ENCODE measurements at regions not wholly inside any gene's neighbourhood (a gene's known extent, or its start where the extent isn't known, plus 50 kb on each side); places are given as distances from the start of the nearest gene placed in this dataset.

- Histone ChIP-seq H3K4me1 (ENCODE audit: control insufficient read depth in 2 of 2, insufficient read depth in 2 of 2, low read length in 2 of 2) (peaks cover 8 to 9% of the 10 kb centered on the region in 2 donors), H3K4me2 (replicated peaks; ENCODE audit: low read depth, low read length, poor library complexity, severe bottlenecking) (no peak overlapping the region), H3K9ac (ENCODE audit: low read length) (no peak overlapping the region), H3K4me3 (ENCODE audit: control extremely low read depth in 1 of 5, extremely low read depth in 1 of 5, insufficient read depth in 1 of 5, low read depth in 2 of 5, low read length in 4 of 5) (no peak overlapping the region), H4K20me1 (ENCODE audit: control insufficient read depth, insufficient read depth, low read length, poor library complexity, severe bottlenecking) (no peaks in the 10 kb centered on the region), H3K79me2 (ENCODE audit: control insufficient read depth, insufficient read depth, low read length) (no peaks in the 10 kb centered on the region), H3K9me3 (ENCODE audit: control extremely low read depth in 1 of 3, control insufficient read depth in 2 of 3, insufficient read depth in 1 of 3, low read length in 2 of 3) (no peaks in the 10 kb centered on the region), H2AFZ (ENCODE audit: insufficient read depth, low read depth, low read length, poor library complexity, severe bottlenecking) (no peak overlapping the region), H3K27ac (ENCODE audit: low read length in 2 of 2) (no peak overlapping the region), H3K27me3 (replicated peaks in 1 of 4; ENCODE audit: control extremely low read depth in 1 of 4, control insufficient read depth in 3 of 4, insufficient read depth in 4 of 4, low read length in 3 of 4) (no peaks in the 10 kb centered on the region), H3K36me3 (replicated peaks in 1 of 2; ENCODE audit: control extremely low read depth in 1 of 2, control insufficient read depth in 1 of 2, extremely low read depth in 1 of 2, insufficient read depth in 2 of 2, low read length in 1 of 2) (no peaks in the 10 kb centered on the region)
- no peak for TF ChIP-seq CTCF (IDR thresholded peaks at IDR 0.05)
- no peak for TF ChIP-seq EZH2 (IDR thresholded peaks at IDR 0.05; ENCODE audit: borderline replicate concordance, insufficient read depth, low read depth, low read length, poor library complexity, severe bottlenecking)
- POLR2A ChIA-PET, result no interaction called here
- H3K4me1 Mint-ChIP-seq, result peaks cover 8% of the 10 kb centered on the region
- H3K4me3 Mint-ChIP-seq, result no peak overlapping the region
- no peaks in the 10 kb centered on the region for H3K27me3 Mint-ChIP-seq
- intact Hi-C loops (cut with micrococcal nuclease), result no loop called here
- H3K9me3 Mint-ChIP-seq (ENCODE audit: insufficient read depth), result no peaks in the 10 kb centered on the region
- no peak overlapping the region for H3K27ac Mint-ChIP-seq
- ATAC-seq (ENCODE audit: low read depth) (no peak), DNase-seq (no peak)
- CTCF ChIA-PET, result no interaction called here
Measured at GRCh38 chr7:146002008-146002407, 114.6 kb upstream of the CNTNAP2 start.

DNA sequence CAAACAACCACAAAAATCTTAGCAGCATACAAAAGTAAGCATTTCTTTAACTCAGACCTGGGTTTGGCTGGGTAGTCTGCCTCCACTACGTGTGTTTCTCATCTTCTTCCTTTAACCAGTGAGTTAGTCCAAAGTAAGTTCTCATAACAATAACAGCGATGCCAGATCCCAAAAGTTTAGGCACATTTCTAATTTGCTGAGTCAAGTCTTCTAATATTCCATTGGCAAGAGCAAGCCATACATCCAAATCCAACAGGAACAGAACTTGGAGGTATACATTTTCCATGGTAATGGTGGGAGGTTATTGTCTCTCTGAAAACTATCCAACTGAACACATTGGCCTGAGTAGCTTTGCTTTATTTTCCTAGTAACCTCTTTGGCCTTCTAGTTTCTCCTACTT is 115.7 kb upstream of the CNTNAP2 start:
- TF ChIP-seq EZH2 (IDR thresholded peaks at IDR 0.05; ENCODE audit: borderline replicate concordance, insufficient read depth, low read depth, low read length, poor library complexity, severe bottlenecking) (no peak), CTCF (IDR thresholded peaks at IDR 0.05) (no peak)
- H3K4me2 ChIP-seq (replicated peaks; ENCODE audit: low read depth, low read length, poor library complexity, severe bottlenecking), result no peak overlapping the region
- H3K36me3 ChIP-seq (replicated peaks in 1 of 2; ENCODE audit: control extremely low read depth in 1 of 2, control insufficient read depth in 1 of 2, extremely low read depth in 1 of 2, insufficient read depth in 2 of 2, low read length in 1 of 2), result no peaks in the 10 kb centered on the region
- H3K4me1 ChIP-seq (ENCODE audit: control insufficient read depth in 2 of 2, insufficient read depth in 2 of 2, low read length in 2 of 2), result peaks cover 8 to 9% of the 10 kb centered on the region in 2 donors
- no peak for DNase-seq
- H3K4me3 ChIP-seq (ENCODE audit: control extremely low read depth in 1 of 5, extremely low read depth in 1 of 5, insufficient read depth in 1 of 5, low read depth in 2 of 5, low read length in 4 of 5), result no peak overlapping the region
- no peak for ATAC-seq (ENCODE audit: low read depth)
- no peak overlapping the region for H3K27ac ChIP-seq (ENCODE audit: low read length in 2 of 2)
- ChIA-PET POLR2A (no interaction called here), CTCF (interaction anchor here (1.3 kb wide), 1 partner anchor 11 kb away, joined by 3 read pairs; no protein-coding TSS in a partner anchor)
- WGBS (ENCODE audit: insufficient coverage), result 83% methylated on average over 2 of the region's 2 CpGs
- Mint-ChIP-seq H3K27ac (no peak overlapping the region), H3K27me3 (no peaks in the 10 kb centered on the region), H3K4me3 (no peak overlapping the region), H3K9me3 (ENCODE audit: insufficient read depth) (no peaks in the 10 kb centered on the region), H3K4me1 (peaks cover 8% of the 10 kb centered on the region)
- H3K27me3 ChIP-seq (replicated peaks in 1 of 4; ENCODE audit: control extremely low read depth in 1 of 4, control insufficient read depth in 3 of 4, insufficient read depth in 4 of 4, low read length in 3 of 4), result no peaks in the 10 kb centered on the region
- H2AFZ ChIP-seq (ENCODE audit: insufficient read depth, low read depth, low read length, poor library complexity, severe bottlenecking), result no peak overlapping the region
- no peaks in the 10 kb centered on the region for H3K9me3 ChIP-seq (ENCODE audit: control extremely low read depth in 1 of 3, control insufficient read depth in 2 of 3, insufficient read depth in 1 of 3, low read length in 2 of 3)
- H3K79me2 ChIP-seq (ENCODE audit: control insufficient read depth, insufficient read depth, low read length), result no peaks in the 10 kb centered on the region
- no peaks in the 10 kb centered on the region for H4K20me1 ChIP-seq (ENCODE audit: control insufficient read depth, insufficient read depth, low read length, poor library complexity, severe bottlenecking)
- H3K9ac ChIP-seq (ENCODE audit: low read length), result no peak overlapping the region
- intact Hi-C loops (cut with micrococcal nuclease), result no loop called here
